H9 (cell line): ENCODE measurements at regions not wholly inside any gene's neighbourhood (a gene's known extent, or its start where the extent isn't known, plus 50 kb on each side); places are given as distances from the start of the nearest gene placed in this dataset.

ENCODE experiments used
- DNase-seq: peaks from one replicate; pipeline ENCODE4 v3.0.0-alpha.2; 2017
- H2AFZ ChIP-seq: one replicate; pipeline ENCODE4 v1.6.1; 2013; ENCODE audit warnings: mild to moderate bottlenecking, low read length, control low read depth, moderate library complexity
- H2AK5ac ChIP-seq: 2 replicates; pipeline ENCODE4 v1.6.1; 2013; ENCODE audit warnings: low read length, control low read depth, mixed read lengths; ENCODE audit not compliant: insufficient read length
- H2BK120ac ChIP-seq: one replicate; pipeline ENCODE4 v1.6.1; 2013; ENCODE audit warnings: low read depth, mild to moderate bottlenecking, low read length, control low read depth, inconsistent platforms; ENCODE audit not compliant: poor library complexity, severe bottlenecking
- H2BK12ac ChIP-seq: 2 replicates; pipeline ENCODE4 v1.6.1; 2013; ENCODE audit warnings: low read length, control low read depth, mixed read lengths, low read depth; ENCODE audit not compliant: insufficient read length
- H2BK15ac ChIP-seq: 2 replicates; pipeline ENCODE4 v1.6.1; 2013; ENCODE audit warnings: low read depth, low read length, control low read depth
- H2BK20ac ChIP-seq: one replicate; pipeline ENCODE4 v1.6.1; 2013; ENCODE audit warnings: low read depth, mild to moderate bottlenecking, low read length, control low read depth, inconsistent platforms; ENCODE audit not compliant: poor library complexity, severe bottlenecking
- H2BK5ac ChIP-seq: 2 replicates; pipeline ENCODE4 v1.6.1; 2013; ENCODE audit warnings: low read length, control low read depth, mixed read lengths; ENCODE audit not compliant: insufficient read length
- H3K14ac ChIP-seq: 2 replicates; pipeline ENCODE4 v1.6.1; 2013; ENCODE audit warnings: low read length, control low read depth; ENCODE audit not compliant: insufficient read depth
- H3K18ac ChIP-seq: 2 replicates; pipeline ENCODE4 v1.6.1; 2013; ENCODE audit warnings: low read depth, mild to moderate bottlenecking, mixed read lengths, low read length, control low read depth; ENCODE audit not compliant: insufficient read length
- H3K23ac ChIP-seq: 2 replicates; pipeline ENCODE4 v1.6.1; 2013; ENCODE audit warnings: low read length, control low read depth, mixed read lengths, low read depth; ENCODE audit not compliant: insufficient read length
- H3K23me2 ChIP-seq: 2 replicates; pipeline ENCODE4 v1.6.1; 2013; ENCODE audit warnings: low read depth, mild to moderate bottlenecking, mixed read lengths, low read length, control low read depth; ENCODE audit not compliant: insufficient read length, poor library complexity, severe bottlenecking
- H3K27ac ChIP-seq: 2 replicates; pipeline ENCODE4 v1.5.1; 2013; ENCODE audit warnings: low read length, control low read depth, mixed read lengths, low read depth; ENCODE audit not compliant: insufficient read length
- H3K27me3 ChIP-seq: 2 replicates; pipeline ENCODE4 v1.6.1; 2013; ENCODE audit warnings: low read length, control low read depth, inconsistent platforms; ENCODE audit not compliant: insufficient read depth
- H3K4ac ChIP-seq: 2 replicates; pipeline ENCODE4 v1.6.1; 2013; ENCODE audit warnings: low read depth, mild to moderate bottlenecking, control low read depth, inconsistent platforms, low read length, moderate library complexity
- H3K4me1 ChIP-seq: 2 replicates; pipeline ENCODE4 v1.6.1; 2013; ENCODE audit warnings: low read length, control low read depth, inconsistent platforms; ENCODE audit not compliant: insufficient read depth
- H3K4me2 ChIP-seq: 2 replicates; pipeline ENCODE4 v1.6.1; 2013; ENCODE audit warnings: low read length, control low read depth, mixed read lengths; ENCODE audit not compliant: insufficient read length, insufficient read depth
- H3K56ac ChIP-seq: 2 replicates; pipeline ENCODE4 v1.6.1; 2013; ENCODE audit warnings: low read depth, mild to moderate bottlenecking, mixed read lengths, low read length, control low read depth; ENCODE audit not compliant: insufficient read length
- H3K79me1 ChIP-seq: 2 replicates; pipeline ENCODE4 v1.6.1; 2013; ENCODE audit warnings: low read depth, mild to moderate bottlenecking, moderate library complexity, low read length, control low read depth, inconsistent platforms; ENCODE audit not compliant: insufficient read depth, poor library complexity, severe bottlenecking
- H3K79me2 ChIP-seq: 2 replicates; pipeline ENCODE4 v1.6.1; 2013; ENCODE audit warnings: low read length, control low read depth, inconsistent platforms; ENCODE audit not compliant: insufficient read depth
- H3K9ac ChIP-seq: 2 replicates; pipeline ENCODE4 v1.6.1; 2013; ENCODE audit warnings: low read length, control low read depth, mixed read lengths; ENCODE audit not compliant: insufficient read length; ENCODE audit errors: extremely low read depth
- H3K9me3 ChIP-seq: one replicate; pipeline ENCODE4 v1.6.1; 2013; ENCODE audit warnings: low read depth, low read length, inconsistent platforms; ENCODE audit not compliant: control insufficient read depth
- H3T11ph ChIP-seq: one replicate; pipeline ENCODE4 v1.6.1; 2013; ENCODE audit warnings: mild to moderate bottlenecking, low read length, control low read depth, inconsistent platforms
- H4K20me1 ChIP-seq: one replicate; pipeline ENCODE4 v1.6.1; 2013; ENCODE audit not compliant: control insufficient read depth, insufficient read length, insufficient read depth
- H4K5ac ChIP-seq: 2 replicates; pipeline ENCODE4 v1.6.1; 2013; ENCODE audit warnings: low read depth, mild to moderate bottlenecking, mixed read lengths, low read length, control low read depth; ENCODE audit not compliant: insufficient read length
- H4K8ac ChIP-seq: replicated peaks from 2 replicates; pipeline ENCODE4 v1.6.1; 2013; ENCODE audit warnings: low read length, control low read depth, mixed read lengths, low read depth; ENCODE audit not compliant: insufficient read length
- H4K91ac ChIP-seq: 2 replicates; pipeline ENCODE4 v1.6.1; 2013; ENCODE audit warnings: low read depth, mild to moderate bottlenecking, moderate library complexity, mixed read lengths, low read length, control low read depth; ENCODE audit not compliant: insufficient read length
- H3K27ac Mint-ChIP-seq, 3 experiments: 2 replicates in 2 of 3; 3 replicates in 1 of 3; pipeline ENCODE4 v1.8.0; 2020 to 2021; ENCODE audit warnings: mixed read lengths in 3 of 3, mild to moderate bottlenecking in 1 of 3, moderate library complexity in 1 of 3
- H3K27me3 Mint-ChIP-seq: 2 replicates; pipeline ENCODE4 v1.8.0; 2021; ENCODE audit warnings: low read depth, mild to moderate bottlenecking, moderate library complexity, mixed read lengths
- H3K36me3 Mint-ChIP-seq, 3 experiments: 2 replicates in 2 of 3; 3 replicates in 1 of 3; pipeline ENCODE4 v1.8.0; 2020 to 2021; ENCODE audit warnings: low read depth in 3 of 3, mixed read lengths in 3 of 3; ENCODE audit not compliant: insufficient read depth in 1 of 3
- H3K4me1 Mint-ChIP-seq, 2 experiments: 2 replicates each; pipeline ENCODE4 v1.8.0; 2020; ENCODE audit warnings: mixed read lengths in 2 of 2
- H3K4me3 Mint-ChIP-seq, 2 experiments: 2 replicates in 1 of 2; 3 replicates in 1 of 2; pipeline ENCODE4 v1.8.0; 2020 to 2021; ENCODE audit warnings: mild to moderate bottlenecking in 2 of 2, mixed read lengths in 2 of 2, moderate library complexity in 1 of 2
- H3K9me3 Mint-ChIP-seq, 2 experiments: 2 replicates in 1 of 2; 3 replicates in 1 of 2; pipeline ENCODE4 v1.8.0; 2020; ENCODE audit warnings: mild to moderate bottlenecking in 2 of 2, mixed read lengths in 2 of 2, moderate library complexity in 1 of 2
- WGBS: extraction: QIAGEN DNeasy Blood & Tissue Kit; methylation state at CpG from one replicate; pipeline ENCODE4 v1.1.7; 2013; ENCODE audit warnings: missing lambda C conversion rate, low lambda C conversion rate, mixed read lengths; ENCODE audit not compliant: insufficient read length; ENCODE audit errors: extremely low coverage; 5-methylcytosine and 5-hydroxymethylcytosine counted together
- TF ChIP-seq, protein P1 (sequence below): fragments of 200-600 bp; sonication (generic); conservative IDR thresholded peaks from 3 replicates; pipeline ENCODE4 v1.8.0; 2021; ENCODE audit warnings: antibody characterized with exemption, mild to moderate bottlenecking

DNA sequence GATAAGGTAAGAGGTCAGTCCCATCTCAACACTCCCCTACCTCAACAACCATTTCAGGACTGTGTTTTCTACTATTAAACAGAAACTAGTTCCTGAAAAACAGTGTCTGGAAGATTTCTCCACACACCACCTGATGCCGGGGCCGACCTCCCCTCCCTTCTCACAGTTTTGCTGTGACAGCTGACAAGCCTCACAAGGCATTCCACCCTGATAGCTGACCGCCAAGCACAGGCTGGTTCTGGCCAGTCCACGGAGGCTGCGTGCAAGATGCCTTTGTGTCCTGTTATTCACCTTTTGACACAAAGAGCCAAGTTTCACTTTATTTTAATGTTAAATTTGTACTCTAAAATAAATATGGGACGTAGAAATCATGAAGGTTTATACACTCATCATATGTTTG lies 758.6 kb downstream of the PDHA2 start:
- TF ChIP-seq, protein P1, sequence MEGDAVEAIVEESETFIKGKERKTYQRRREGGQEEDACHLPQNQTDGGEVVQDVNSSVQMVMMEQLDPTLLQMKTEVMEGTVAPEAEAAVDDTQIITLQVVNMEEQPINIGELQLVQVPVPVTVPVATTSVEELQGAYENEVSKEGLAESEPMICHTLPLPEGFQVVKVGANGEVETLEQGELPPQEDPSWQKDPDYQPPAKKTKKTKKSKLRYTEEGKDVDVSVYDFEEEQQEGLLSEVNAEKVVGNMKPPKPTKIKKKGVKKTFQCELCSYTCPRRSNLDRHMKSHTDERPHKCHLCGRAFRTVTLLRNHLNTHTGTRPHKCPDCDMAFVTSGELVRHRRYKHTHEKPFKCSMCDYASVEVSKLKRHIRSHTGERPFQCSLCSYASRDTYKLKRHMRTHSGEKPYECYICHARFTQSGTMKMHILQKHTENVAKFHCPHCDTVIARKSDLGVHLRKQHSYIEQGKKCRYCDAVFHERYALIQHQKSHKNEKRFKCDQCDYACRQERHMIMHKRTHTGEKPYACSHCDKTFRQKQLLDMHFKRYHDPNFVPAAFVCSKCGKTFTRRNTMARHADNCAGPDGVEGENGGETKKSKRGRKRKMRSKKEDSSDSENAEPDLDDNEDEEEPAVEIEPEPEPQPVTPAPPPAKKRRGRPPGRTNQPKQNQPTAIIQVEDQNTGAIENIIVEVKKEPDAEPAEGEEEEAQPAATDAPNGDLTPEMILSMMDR = no peak
- no peaks in the 10 kb centered on the region for H3K9me3 ChIP-seq

More for the DNA sequence above, 758.6 kb downstream of the PDHA2 start:
- Histone ChIP-seq H3K56ac (no peak overlapping the region), H4K20me1 (no peaks in the 10 kb centered on the region), H3K4ac (no peak overlapping the region), H3K4me1 (no peaks in the 10 kb centered on the region), H3K23me2 (no peaks in the 10 kb centered on the region), H2BK12ac (no peak overlapping the region), H2BK15ac (no peak overlapping the region), H3K18ac (no peak overlapping the region), H2BK120ac (no peak overlapping the region), H4K5ac (no peak overlapping the region), H2AK5ac (no peak overlapping the region), H2BK20ac (no peak overlapping the region), H3K79me1 (no peaks in the 10 kb centered on the region), H3T11ph (no peak overlapping the region), H3K9ac (no peak overlapping the region), H3K23ac (no peak overlapping the region), H2AFZ (no peak overlapping the region), H2BK5ac (no peak overlapping the region), H4K8ac (no peak overlapping the region), H3K27me3 (no peaks in the 10 kb centered on the region), H3K4me2 (no peak overlapping the region), H3K79me2 (no peaks in the 10 kb centered on the region), H3K14ac (no peak overlapping the region), H4K91ac (no peak overlapping the region), H3K27ac (no peak overlapping the region)
- WGBS = no CpG with 5 or more reads among the region's 6 CpGs
- Mint-ChIP-seq H3K4me3 (no peak overlapping the region), H3K27ac (peak overlapping the region in 1 of 3 experiments; percentile 18; a peak in 2 of 7 replicates), H3K4me1 (peaks cover 16 to 21% of the 10 kb centered on the region in 2 experiments), H3K27me3 (no peaks in the 10 kb centered on the region), H3K9me3 (no peaks in the 10 kb centered on the region), H3K36me3 (no peaks in the 10 kb centered on the region)
- DNase-seq = no peak
